GM12874 (cell line): ENCODE measurements at regions not wholly inside any gene's neighbourhood (a gene's known extent, or its start where the extent isn't known, plus 50 kb on each side); places are given as distances from the start of the nearest gene placed in this dataset.

Experiments
- TF ChIP-seq, protein P1 (sequence below): IDR thresholded peaks from 2 replicates; pipeline ENCODE4 v1.5.1; 2011; ENCODE audit warnings: low read depth, mild to moderate bottlenecking, control low read depth, low read length, moderate library complexity; ENCODE audit not compliant: insufficient read depth

DNA sequence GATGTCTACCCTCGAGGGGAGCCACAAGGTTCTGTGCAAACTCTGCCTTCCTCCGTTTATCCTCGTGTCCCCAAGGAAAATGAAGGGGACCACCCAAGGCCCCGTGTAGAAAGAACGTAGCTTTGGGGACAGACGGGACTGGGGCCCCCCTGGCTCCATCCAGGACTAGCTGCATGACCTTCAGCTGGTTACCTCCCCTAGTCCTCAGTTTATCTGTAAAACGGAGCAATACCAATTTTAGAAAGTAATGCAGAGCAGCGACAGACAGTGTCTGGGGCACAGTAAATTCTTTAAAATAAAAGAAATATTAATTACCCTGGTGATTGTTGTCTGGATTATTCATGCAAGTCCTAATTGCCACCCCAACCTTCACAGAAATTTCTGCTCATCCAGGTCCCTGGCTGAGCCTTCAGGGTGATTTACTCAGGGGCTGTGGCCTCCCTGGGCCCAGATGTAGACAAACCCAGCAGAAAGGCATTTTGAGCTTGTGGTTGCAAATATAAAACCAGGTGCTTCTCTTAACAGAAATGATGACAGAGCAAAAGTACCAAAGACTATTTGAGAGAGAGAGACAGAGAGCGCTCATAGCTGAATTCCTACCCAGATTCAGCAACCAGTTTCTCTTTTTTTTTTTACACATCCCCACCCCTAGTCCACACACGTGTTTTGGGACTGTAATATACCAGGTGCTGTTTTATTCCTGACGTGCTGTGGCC lies 155.1 kb upstream of the SMIM23 start:
- TF ChIP-seq, protein P1, sequence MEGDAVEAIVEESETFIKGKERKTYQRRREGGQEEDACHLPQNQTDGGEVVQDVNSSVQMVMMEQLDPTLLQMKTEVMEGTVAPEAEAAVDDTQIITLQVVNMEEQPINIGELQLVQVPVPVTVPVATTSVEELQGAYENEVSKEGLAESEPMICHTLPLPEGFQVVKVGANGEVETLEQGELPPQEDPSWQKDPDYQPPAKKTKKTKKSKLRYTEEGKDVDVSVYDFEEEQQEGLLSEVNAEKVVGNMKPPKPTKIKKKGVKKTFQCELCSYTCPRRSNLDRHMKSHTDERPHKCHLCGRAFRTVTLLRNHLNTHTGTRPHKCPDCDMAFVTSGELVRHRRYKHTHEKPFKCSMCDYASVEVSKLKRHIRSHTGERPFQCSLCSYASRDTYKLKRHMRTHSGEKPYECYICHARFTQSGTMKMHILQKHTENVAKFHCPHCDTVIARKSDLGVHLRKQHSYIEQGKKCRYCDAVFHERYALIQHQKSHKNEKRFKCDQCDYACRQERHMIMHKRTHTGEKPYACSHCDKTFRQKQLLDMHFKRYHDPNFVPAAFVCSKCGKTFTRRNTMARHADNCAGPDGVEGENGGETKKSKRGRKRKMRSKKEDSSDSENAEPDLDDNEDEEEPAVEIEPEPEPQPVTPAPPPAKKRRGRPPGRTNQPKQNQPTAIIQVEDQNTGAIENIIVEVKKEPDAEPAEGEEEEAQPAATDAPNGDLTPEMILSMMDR: no peak

GRCh38 chr5:171632616-171633015 lies 153.0 kb upstream of the SMIM23 start:
- TF ChIP-seq, protein P1: no peak

DNA sequence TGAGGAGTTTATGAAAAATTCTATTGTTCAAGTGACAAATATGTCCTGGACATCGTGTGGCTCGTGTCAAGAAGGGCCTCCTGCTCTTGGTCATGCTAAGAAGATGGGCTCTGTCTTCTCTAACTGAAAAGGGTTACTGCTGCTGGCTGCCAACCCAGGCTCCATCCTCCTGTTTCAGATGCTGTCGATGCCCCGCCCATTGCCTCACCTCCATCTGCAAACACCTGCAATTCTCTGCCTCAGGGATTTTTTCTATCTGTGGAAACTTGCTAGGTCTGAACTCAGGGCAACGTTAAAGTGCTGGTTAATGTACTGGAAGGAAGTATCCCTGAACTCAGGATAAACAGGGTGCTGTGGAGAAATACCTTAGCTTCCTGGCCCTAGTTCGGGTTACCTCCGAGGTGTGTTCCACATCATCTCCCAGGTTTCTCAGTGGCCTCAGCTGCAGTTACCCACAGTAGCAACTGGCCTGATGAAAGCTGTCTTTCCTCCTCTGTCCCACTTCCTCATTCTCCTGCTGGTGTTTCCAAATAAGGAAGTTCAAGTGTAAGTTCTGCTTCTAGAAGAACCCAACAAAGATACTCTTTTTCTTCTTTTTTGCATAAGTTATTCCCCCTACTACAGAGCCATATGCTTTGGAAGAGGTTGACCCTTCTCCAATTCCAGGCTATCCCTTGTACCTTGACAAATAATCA lies 151.7 kb upstream of the SMIM23 start:
- TF ChIP-seq, protein P1: no peak

GRCh38 chr5:171634511-171634910 lies 151.1 kb upstream of the SMIM23 start:
- TF ChIP-seq, protein P1: no peak

DNA sequence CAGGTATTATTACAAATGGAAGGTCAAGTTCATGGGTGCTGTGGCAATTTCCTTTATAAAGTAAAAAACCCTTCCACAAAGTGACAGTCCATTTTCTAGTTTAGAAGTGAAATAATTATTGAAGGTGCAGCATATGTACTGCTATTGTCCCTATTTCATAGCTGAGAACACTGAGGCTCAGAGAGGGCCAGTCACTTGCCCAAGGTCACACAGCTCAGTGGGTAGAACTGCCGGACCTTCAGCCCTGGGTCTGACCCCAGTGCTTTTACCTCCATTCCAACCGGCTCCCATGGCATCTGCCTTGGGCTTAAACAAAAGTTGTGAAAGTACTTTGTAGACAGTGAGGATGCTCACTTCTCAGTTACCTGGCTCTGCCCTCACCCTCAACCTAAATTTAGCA lies 150.6 kb upstream of the SMIM23 start:
- TF ChIP-seq, protein P1: no peak

- TF ChIP-seq, protein P1: no peak
Measured at GRCh38 chr5:171635561-171636245, 149.9 kb upstream of the SMIM23 start.

- TF ChIP-seq, protein P1: no peak
Measured at GRCh38 chr5:171637811-171638210, 147.8 kb upstream of the SMIM23 start.
